ENCODE measurements at regions not wholly inside any gene's neighbourhood (a gene's known extent, or its start where the extent isn't known, plus 50 kb on each side); places are given as distances from the start of the nearest gene placed in this dataset.

- TF ChIP-seq CTCF (IDR thresholded peaks at IDR 0.05; ENCODE audit: insufficient read depth, low read length, poor library complexity, severe bottlenecking) (no peak), EZH2phosphoT487 (conservative IDR thresholded peaks at IDR 0.05; ENCODE audit: low read length) (no peak)
Observed at GRCh38 chr5:165914456-165914855, 2377.0 kb upstream of the WWC1 start.

Measured in SU-DHL-6 (cell line).